HG02798 (cell line): ENCODE measurements at regions not wholly inside any gene's neighbourhood (a gene's known extent, or its start where the extent isn't known, plus 50 kb on each side); places are given as distances from the start of the nearest gene placed in this dataset.
"Not testable (repeated sequence)": the region's sequence is repeated elsewhere in the genome, so short reads cannot be mapped to it uniquely, and the experiment has no call there.

Source experiments
- ATAC-seq: cut with Tn5 transposase; IDR thresholded peaks from one replicate; pipeline ENCODE4 v1.9.1; 2021; ENCODE audit warnings: mild to moderate bottlenecking; ENCODE audit not compliant: unreplicated experiment, poor library complexity

- not testable (repeated sequence) for ATAC-seq
Measured at GRCh38 chr14:23744368-23744767, 108.2 kb downstream of the DHRS2 start.

- no peak for ATAC-seq
Measured at GRCh38 chr14:23750357-23750756, 114.2 kb downstream of the DHRS2 start.

- ATAC-seq, result no peak
Measured at GRCh38 chr14:23751616-23752015, 115.5 kb downstream of the DHRS2 start.

GRCh38 chr14:23763394-23763793 lies 127.2 kb downstream of the DHRS2 start:
- no peak for ATAC-seq

- no peak for ATAC-seq
Measured at GRCh38 chr14:23766737-23767401, 130.7 kb downstream of the DHRS2 start.

GRCh38 chr14:23769221-23769728 lies 133.1 kb downstream of the DHRS2 start:
- not testable (repeated sequence) for ATAC-seq

GRCh38 chr14:23773981-23774380 lies 137.8 kb downstream of the DHRS2 start:
- no peak for ATAC-seq

- ATAC-seq, result no peak
Measured at GRCh38 chr14:23776296-23776695, 140.1 kb downstream of the DHRS2 start.

- ATAC-seq, result no peak
Measured at GRCh38 chr14:23785208-23785607, 149.0 kb downstream of the DHRS2 start.

- no peak for ATAC-seq
Measured at GRCh38 chr14:23787436-23787835, 151.3 kb downstream of the DHRS2 start.

GRCh38 chr14:23789696-23790095 lies 153.5 kb downstream of the DHRS2 start:
- no peak for ATAC-seq

GRCh38 chr14:23793532-23793931 lies 157.4 kb downstream of the DHRS2 start:
- no peak for ATAC-seq

GRCh38 chr14:23800811-23801210 lies 152.8 kb upstream of the DHRS4 start:
- no peak for ATAC-seq

GRCh38 chr14:23801766-23802165 lies 151.8 kb upstream of the DHRS4 start:
- ATAC-seq, result no peak

- ATAC-seq, result no peak
Measured at GRCh38 chr14:23804817-23805216, 148.8 kb upstream of the DHRS4 start.

- ATAC-seq, result no peak
Measured at GRCh38 chr14:23805761-23806160, 147.8 kb upstream of the DHRS4 start.

- ATAC-seq, result no peak
Measured at GRCh38 chr14:23814527-23815256, 138.9 kb upstream of the DHRS4 start.

GRCh38 chr14:23816371-23816770 lies 137.2 kb upstream of the DHRS4 start:
- no peak for ATAC-seq

GRCh38 chr14:23817164-23817767 lies 136.3 kb upstream of the DHRS4 start:
- ATAC-seq, result no peak

GRCh38 chr14:23827100-23827892 lies 126.3 kb upstream of the DHRS4 start:
- no peak for ATAC-seq

- ATAC-seq, result no peak
Measured at GRCh38 chr14:23828001-23828400, 125.6 kb upstream of the DHRS4 start.
